ENCODE measurements at regions not wholly inside any gene's neighbourhood (a gene's known extent, or its start where the extent isn't known, plus 50 kb on each side); places are given as distances from the start of the nearest gene placed in this dataset.

DNA sequence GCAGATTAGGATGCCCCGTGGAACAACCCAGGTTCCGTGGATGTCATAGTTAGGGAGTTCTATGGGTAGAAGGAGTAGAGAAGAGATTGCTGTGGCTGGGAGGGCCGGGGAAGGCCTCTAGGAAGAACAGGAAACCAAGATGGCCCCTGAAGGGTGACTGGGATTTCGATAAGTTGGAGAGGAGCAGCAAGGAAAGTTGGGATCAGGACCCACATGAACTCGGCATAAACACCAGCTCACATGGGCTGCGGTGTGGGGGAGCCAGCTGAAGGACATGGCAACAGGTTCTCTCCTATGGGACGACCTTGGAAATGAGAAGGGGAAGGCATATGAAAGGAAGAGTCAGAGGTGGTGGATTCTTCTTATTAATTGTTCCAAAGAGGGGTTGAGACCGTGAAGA, 333.7 kb upstream of the SHH start:
- no peak for TF ChIP-seq GATA3 (IDR thresholded peaks at IDR 0.05; ENCODE audit: low read depth, low read length)
- no peak for TF ChIP-seq GATA2 (IDR thresholded peaks at IDR 0.05; ENCODE audit: low read depth, low read length)

Measured in SH-SY5Y (cell line).